ENCODE measurements at regions not wholly inside any gene's neighbourhood (a gene's known extent, or its start where the extent isn't known, plus 50 kb on each side); places are given as distances from the start of the nearest gene placed in this dataset.

DNA sequence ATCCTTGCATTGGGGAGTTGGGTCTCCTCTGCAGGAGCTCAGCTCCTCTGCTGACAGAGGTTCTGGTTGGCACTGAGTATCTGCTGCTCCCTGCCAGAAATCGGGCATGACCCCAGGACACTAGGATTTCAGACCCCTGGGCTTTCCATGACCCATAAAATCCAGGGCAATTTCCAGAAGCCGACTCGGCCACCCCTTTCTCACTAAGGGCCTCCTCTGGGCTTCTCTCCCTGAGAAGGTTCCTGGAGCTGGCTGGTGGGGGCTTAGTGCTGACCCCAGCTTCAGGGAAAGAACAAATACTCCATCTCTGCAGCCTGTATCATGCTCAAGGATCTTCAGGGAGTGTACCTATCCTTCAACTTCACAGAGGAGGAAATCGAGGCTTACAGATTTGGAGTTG lies 603.4 kb downstream of the PTPRU start:
- no peak for DNase-seq

DNA sequence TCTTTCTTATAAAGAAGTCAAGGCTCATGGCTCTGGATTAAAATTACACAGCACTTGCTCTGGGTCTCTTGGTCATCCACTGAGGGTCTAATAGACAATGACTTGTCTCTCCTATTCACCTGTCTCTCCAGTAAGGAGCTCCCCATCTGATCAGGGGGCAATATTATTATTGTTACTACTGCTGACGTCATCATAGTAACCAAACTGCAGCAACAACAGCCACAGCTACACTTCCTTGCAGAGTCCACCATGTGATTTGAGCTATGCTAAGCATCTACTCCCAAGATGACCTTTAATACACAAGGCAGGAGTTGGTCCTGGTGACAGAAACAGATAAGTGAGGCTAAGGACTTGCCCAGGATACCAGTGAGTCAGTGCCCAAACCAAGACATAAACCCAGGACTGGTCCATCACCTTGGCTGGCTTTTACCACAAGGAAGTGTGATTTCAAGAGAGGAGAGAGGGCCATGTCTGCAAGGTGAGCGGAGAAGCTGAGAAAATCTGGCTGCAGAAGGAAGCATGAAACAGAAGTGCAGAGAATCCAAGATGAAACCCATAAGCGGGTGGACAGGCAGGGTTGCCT lies 602.5 kb downstream of the PTPRU start:
- no peak for DNase-seq

DNA sequence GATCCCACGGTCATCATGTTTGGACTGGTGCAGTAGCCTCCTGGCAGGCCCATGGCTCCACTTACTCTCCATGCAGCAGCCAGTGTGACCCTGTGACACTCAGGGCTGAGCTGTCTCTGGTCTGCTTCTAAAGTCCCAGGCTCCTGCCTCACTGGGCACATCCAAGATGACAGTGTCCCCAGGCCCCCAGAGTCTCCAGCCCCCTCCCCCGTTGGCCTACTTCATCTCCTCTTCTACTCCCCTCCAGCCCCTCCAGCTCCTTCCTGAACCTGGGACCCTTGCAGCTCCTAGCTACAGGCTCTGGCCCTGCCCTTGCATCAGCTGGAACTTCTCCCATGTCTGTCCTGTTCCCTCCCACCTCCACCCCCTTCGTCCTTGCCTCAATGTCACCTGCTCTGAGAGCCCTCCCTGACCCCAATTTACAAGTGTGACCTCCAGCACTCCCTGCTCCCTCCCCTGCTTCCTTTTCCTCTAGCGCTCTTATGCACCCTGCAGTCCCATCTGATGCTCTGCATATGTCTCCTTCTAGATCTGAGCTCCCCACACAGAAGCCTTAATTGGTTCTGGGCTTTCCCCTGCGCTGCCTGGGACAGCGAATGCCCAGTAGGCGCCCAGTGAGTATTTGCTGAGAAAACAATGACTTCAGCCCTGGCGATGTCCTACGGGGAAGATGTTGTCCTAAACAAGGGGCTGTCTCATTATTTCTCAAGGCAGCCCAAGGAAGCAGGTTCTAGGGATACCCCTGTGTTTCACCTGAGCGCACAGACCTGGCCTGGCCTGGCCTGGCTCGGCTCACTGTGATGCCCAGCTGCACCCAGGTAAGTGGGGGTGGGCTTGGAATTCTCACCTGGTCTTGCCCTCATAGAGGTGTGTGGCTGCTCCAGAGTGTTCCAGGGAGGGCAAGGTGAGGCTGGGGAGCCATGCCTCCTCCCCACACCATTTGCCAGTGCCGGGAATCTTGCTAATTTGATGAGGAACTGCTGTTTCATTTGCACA lies 600.6 kb downstream of the PTPRU start:
- DNase-seq, result no peak

DNA sequence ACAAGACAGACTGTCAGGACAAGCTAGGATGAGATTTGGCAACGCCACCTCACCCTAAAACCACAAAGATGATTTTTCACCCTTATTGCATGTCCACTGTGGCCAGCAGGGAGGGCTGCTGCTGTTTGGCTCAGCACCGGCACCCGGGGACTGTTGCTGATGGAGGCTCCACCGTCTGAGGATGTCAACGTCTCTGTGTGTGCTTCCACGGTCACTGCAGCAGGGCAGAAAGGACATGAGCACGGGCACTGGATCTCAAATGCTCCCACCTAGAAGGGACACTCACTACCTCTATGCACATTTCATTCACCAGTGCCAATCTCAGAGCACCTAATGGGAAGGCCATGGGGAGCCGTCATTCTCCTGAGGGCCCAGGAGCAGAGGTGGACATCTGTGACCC lies 599.6 kb downstream of the PTPRU start:
- DNase-seq, result no peak

DNA sequence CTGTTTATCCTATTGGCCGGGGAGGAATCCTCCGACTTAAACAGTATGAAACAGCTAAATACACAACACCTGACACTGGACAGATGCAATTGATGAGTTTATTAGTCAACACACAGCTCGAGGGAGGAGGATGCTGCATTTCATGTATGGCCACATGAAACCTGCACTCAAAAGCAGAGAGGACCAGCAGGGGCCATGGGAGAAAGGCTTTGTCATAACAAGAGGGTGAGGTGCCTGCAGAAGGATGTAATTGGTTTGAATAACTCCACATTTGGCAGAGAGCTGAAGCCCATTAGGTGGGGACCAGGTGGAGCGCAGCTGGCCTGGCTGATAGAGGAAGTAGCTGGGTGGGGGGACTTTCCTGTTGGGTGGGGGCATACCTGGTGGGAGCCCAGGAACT lies 599.1 kb downstream of the PTPRU start:
- DNase-seq, result no peak

DNA sequence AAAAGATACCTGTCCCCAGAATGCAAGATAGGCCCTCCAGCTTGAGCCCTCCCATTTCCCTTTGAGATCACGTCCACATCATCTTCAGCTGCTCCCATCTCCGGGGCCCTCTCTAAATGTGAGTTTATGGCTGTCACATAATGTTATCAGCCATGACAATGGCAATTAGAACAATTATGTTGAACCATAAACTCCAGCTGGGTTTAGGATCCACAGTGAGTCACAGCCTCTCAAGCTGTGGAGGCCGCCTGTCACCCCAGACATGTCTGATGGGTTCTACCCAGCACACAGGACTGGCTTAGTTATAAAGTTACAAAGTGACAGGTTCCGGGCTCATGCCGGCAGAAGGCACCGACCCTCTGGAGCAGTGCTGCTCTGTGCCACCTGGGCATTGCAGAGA lies 597.3 kb downstream of the PTPRU start:
- no peak for DNase-seq

DNA sequence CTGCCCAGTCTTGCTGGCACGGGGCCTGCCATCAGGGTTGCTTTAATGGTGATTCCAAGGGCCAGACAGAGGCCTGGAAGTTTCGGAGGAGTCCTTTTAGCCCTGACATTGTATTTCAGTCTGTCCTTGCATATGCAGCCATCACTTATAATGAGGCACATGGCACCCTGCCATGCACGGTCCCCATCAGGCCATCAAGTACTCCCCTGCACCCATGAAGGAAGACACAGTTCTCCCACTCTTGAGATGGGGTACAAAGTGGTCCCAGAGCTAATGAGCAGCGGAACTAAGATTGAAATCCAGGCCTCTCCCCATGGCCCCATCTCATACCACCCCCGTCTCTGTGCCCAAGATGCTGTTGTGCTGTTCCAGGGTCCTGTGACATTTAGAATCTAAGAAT lies 596.6 kb downstream of the PTPRU start:
- no peak for DNase-seq

DNA sequence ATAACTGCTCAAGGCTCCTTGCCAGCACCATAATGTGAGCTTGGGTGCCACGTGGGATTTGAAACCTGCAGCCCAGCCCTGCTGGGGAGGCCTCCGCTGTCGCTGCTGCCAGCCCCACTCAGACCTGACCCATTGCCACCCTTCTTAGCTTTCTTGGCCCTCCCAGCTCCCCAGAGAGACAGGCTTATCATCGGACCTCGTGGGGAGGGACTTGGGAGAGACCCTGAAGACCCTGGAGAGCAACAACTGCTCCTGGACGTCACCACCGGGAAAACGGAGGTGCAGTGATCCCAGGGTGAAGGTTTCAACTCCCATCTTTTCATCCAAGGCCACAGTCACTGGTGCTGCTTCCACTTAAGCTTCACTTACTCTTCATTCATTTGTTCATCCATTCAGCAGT lies 596.1 kb downstream of the PTPRU start:
- DNase-seq, result no peak

DNA sequence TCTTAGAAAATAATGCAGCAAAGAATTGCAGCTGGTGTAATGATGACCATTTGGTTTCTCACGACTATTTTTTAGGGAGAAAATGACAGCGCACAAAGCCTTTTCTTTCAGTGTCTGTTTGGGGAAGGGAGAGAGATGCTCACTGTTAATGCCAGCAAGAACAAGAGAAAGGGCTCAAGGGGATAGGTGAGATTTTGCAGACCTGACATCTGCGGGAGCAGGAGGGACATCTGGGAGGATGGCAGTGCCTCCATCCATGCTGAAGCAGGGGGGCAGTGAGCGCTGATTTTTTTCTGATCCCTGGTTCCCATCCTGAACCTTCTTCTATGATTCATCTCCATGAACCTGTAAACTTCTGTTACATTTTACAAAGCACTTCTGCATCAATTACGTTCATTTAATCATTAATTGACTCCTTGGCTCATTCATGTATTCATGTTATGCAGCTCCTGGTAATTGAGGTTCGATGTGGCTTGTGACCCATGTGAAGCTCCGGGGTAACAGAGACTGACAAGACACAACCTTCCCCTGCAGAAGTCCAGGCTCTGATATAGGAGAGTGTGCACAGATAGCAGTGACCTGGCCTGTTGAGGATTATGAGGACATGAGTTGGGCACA lies 595.3 kb downstream of the PTPRU start:
- DNase-seq, result no peak

DNA sequence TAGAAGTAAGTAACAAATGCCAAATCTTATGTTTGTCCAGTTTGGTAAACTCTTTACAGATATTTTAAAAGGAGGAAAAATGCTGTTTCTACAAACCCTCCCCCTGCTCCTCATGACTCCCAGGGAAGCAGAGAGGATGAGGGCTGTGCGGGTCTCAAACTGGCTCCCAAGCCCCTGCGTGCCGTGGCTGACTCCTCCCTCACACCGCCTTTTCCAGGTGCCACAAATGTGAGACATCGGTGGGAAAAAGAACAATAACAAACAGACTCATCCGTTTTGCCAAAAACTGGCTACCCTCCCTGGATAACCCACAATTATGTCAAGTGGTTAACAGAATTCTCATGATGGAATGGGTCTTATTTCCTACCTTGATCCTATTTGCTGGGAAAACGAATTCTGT lies 594.6 kb downstream of the PTPRU start:
- no peak for DNase-seq

DNA sequence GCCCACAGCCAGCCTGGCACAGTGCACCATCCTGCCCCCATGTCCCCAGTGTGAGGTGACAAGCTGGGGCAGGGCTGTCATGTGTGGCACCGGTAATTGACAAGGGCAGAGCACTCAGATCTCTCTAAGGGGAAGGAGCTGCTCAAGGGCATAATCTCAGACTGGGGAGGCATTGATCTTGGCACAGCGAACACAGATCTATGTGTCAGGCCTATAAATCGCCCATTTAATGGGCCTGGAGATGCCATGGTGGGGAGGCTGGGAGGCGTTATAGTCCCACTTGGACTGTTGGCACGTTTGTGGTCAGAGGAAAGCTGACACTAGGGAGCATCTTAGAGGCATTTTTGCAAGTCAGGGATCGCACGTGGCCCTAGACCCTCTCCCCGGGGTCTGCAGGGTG lies 594.1 kb downstream of the PTPRU start:
- no peak for DNase-seq

DNA sequence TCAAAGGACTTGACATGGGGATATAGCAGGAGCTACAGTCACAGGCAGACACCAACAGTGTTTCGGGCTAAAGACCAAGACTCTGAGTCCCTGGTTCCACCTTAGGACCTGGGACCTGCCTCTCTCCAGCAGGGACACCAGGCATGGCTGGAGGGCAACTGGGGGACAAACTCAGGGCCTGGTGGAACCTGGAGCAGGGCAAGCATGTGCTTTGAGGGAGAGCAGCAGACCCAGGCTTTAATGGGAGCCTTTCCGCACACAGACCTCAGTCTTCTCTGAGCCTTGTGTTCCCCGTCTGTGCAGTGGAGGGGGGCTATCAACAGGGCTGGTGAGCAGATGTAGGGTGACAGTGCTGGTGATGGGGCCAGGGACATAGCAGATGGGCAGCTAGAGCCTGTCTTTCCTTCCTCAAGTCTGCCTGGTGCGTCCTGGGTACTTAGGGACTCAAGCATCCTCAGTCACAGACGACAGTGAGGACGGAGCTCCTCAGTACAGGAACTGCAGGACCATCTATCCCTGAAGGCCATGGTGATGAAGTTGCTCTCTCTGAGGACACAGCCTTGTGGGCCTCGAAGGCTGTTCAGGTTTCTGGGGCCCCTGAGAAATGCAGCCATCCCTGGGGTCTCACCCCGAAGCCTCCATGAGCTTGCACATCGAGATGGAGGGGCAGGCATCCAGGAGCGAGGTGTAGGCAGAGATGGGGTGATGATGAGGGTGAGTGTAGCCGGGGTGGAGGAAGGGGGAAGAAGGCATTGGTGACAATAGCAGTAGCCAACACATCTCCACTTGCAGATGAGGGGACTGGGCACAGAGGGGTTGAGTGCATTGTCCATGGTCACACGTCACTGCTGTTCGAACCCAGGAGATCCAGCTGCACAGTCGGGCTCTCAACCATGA lies 593.4 kb downstream of the PTPRU start:
- no peak for DNase-seq

DNA sequence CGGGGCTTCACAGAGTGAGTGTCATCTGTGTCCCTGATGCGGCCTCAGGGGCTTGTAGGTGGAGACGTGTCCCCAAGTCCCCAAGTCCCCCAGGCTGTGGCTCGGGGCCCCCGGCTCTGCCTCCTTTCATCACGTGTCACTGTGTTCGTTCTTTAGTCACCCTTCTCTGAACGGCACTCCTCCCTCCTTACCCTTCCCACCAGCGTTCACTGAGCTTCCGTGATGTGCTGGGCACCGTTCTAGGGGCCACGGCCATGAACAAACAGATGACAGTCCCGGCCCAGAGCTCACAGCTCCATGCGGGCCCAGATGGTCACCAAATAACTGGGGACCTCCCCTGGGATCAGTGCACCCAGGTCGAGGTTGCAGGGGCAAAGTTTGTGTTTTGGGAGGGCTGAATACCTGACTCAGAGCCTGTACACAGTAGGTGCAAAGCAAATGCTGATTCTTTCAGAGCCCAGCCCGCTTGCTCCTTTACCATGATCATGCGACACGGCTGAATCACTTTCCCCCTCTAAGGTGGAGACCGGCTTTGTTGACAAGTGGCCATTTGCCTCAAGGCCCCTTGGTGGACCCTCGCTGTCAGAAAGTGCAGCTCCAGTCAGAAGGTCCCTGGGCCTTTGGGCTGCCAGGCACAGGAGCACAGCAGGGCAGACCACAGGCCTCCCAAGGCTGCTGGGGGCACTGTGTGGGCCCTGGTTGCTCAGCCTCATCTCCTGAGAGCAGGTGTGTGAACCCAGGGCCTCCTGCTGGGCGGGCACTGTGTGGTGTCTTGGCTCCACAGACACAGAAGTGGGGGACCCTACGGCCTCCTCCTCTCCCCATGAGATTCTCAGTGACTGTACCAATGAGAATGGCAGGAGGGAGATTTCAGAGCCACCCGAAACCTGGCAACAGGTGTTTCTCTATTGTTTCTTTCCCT lies 592.5 kb downstream of the PTPRU start:
- DNase-seq, result no peak

DNA sequence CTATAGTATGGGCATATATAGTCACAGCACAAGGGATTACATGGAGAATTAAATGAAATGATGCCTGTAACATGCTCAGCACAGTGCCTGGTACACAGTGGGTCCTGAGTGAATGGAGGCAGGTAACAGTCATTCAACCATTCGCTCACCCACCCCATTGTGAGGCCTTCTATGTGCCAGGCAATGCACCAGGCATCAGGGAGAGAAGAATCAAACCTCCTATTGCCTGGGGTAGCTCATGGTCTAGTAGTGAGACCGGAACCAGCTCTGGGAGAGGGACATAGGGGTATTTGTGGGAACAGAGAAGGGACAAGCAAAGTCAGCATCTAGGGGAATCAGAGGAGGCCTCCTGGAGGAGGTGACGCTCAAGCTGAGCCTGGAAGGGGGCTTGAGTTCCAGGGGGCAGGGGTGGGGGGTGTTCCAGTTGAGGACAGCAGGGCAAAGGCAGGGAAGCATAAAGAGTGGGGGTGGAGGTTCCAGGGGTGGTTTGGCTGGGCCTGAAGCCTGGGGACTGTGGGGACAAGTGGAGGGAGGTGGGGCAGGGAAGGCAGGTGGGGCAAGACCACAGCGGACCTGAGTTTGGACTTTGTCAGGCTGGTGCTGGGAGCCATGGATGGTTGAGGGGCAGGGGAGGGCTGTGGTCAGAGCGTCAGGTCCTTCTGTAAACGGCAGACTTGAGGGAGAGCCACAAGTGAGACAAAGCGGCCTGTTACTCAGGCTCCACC lies 591.6 kb downstream of the PTPRU start:
- DNase-seq, result no peak

DNA sequence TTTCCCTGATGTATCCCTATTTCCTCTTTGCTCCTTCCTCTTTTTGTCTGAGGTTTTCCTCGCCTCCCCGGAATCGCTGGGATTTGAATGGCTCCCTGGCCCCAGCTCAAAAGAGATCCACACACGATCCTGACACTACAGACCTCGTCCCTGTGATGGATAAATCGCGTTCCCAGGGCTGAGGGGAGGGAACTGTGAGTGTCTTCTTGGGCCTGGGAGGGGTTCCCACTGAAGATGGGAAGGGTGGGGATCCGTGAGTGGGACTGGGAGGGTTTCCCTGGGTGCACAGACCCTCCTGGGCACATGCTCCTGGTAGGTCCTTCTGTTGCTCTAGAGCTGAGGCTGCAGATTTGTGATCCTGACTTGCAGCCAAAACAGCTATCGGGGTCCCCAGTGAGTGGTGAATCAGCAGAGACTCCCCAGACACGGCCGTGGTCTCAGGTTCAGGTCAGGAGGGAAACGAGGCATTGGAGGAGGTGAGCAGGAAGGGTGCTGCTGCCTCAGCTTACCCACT lies 591.0 kb downstream of the PTPRU start:
- DNase-seq, result no peak

DNA sequence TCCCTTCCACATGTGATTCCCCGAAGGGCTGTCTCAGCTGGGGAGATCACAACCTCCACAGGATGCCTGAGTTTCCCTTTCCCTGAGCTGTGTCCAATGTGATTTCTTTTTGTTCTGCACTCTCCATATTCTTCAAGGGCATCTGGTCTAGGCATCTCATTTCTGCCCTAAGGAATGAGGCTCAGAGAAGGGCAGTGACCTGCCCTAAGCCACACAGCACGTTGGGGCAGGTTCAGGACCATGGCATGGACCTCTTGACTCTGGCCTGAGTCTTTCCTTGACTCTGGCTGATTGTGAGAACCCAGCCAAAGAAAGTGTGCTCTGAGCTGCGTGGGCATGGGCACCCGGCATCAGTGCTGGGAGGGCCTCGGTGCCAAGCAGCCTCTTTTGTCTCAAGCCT lies 590.3 kb downstream of the PTPRU start:
- DNase-seq, result no peak

DNA sequence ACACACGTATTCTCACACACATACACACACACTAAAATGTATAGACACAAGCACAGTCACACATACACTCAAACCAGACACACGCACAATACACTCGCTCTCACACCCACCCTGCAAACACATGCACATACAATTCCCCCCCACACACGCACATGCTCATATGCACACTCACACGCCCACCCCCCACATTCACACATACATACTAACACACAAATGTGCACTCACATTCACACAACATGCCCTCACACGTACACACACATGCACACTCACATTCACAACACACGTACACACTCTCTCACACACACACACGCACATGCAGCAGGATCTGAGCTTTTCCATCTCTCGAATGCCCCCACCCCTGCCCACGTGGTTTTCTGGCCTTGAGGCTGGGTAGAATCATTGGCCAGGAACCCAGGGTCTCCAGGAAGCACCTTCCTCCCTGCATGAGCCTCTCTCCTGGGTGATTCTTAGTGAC lies 589.7 kb downstream of the PTPRU start:
- no peak for DNase-seq

DNA sequence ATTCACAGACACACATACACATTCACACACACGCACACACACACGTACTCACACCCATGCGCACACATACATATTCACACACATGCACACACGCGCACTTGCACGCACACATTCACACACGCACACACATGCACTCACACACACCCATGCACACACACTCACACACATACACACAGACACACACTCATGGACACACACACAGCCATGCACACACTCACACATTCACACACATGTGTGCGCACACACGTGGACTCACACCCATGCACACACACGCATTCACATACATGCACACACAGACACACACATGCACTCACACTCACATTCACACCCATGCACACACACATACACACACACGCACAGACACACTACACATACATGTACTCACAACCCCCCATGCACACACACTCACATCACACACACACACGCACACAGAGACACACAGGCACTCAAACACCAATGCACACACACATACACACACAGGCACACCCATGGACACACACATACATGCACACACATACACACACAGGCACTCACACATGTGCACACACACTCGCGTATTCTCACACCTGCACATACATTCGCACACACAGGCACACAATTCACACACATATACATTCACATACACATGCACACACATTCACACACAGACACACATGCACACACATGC lies 589.1 kb downstream of the PTPRU start:
- DNase-seq, result no peak

DNA sequence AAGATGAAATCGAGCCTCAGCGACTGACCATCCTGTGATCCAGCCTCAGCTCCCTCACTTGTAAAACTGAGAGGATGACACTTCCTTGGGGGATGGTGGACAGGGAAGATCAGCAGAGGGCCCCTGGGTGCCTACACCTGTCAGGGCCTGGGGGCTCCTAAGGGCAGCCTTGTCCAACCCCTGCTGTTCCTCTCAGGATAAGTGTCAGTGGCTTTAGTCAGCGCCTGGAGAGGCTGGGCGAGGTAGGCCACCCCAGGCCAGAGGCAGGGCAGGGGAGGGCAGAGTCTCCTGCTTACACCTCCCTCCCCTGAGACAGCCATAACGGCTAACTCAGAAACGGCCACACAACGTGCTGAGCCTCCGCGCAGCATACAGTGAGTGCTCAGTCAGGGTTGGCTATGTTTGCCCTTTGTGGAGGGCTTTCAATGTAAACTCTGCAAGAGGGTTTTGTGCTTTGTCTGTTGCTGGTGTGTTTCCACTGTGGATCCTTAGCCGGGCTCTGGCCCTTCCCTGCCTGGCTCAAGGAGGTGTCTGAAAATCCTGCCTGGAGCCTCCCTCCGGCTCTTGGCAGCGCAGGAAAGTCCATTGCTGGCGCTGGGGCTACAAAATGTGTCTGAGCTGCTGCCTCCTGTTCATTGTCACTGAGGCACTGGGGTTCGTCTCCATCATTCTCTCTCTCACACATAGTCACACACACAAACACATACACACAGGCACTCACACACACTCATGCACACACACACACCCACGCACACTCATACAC lies 588.4 kb downstream of the PTPRU start:
- no peak for DNase-seq

Data from NCI-H187 (cell line).